ENCODE measurements at regions not wholly inside any gene's neighbourhood (a gene's known extent, or its start where the extent isn't known, plus 50 kb on each side); places are given as distances from the start of the nearest gene placed in this dataset.

DNA sequence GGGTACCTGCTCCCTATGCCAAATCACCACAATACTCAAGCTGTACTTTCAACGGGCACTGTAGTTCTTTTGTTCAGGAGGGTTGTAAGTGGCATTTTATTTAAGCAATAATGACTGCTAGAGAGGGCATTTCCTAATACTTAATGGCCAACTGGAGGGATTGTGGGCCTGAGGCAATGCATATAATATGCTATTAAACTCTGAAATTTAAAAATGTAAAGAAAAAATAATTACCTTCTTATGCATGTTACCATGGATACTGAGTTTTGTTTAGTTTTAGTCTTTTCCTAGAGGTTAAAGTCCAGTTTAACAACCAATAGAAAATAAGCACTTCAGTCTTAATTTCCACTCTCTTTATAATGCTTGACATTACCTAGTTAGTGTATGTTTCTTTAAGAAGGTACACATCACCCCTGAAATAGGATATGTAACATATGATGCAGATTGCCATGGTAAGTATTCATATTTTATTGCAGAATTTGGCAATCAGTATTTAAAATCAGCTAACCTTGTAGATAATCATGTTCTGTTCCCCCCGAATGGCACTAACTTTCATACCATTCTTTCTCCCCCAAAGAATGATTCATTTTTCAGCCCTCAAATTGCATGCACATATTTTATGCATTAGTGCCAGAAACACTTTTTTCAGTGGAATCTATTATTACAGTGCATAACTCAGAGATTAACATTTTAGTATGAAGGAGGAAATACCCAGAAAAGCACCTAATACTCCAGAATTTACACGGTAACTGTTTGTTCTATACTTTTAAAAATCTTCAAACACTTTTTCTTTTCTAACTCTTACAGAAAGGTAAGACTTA, 90.3 kb upstream of the ZNF438 start:
- Histone ChIP-seq H3K4me2 (ENCODE audit: insufficient read depth, low read length) (no peak overlapping the region), H4K20me1 (replicated peaks; ENCODE audit: control insufficient read depth, extremely low read depth, insufficient read depth, low read length) (no peaks in the 10 kb centered on the region), H3K4me1 (ENCODE audit: control insufficient read depth, extremely low read depth, insufficient read depth, low read length) (no peaks in the 10 kb centered on the region), H3K36me3 (ENCODE audit: control insufficient read depth in 2 of 2, extremely low read depth in 1 of 2, insufficient read depth in 2 of 2, low read length in 2 of 2) (no peaks in the 10 kb centered on the region), H3K9me3 (replicated peaks; ENCODE audit: control insufficient read depth, insufficient read depth, low read length) (no peaks in the 10 kb centered on the region), H2AFZ (ENCODE audit: low read depth, low read length) (no peak overlapping the region), H3K9ac (replicated peaks; ENCODE audit: extremely low read depth, insufficient read depth, low read length) (no peak overlapping the region), H3K27ac (ENCODE audit: insufficient read depth, low read depth, low read length) (no peak overlapping the region), H3K9me1 (replicated peaks; ENCODE audit: control insufficient read depth, extremely low read depth, insufficient read depth, low read length) (no peaks in the 10 kb centered on the region), H3K4me3 (replicated peaks in 1 of 3; ENCODE audit: insufficient read depth in 1 of 3, low read depth in 1 of 3, low read length in 3 of 3) (no peak overlapping the region), H3K27me3 (ENCODE audit: control insufficient read depth in 2 of 2, insufficient read depth in 2 of 2, low read length in 2 of 2) (no peaks in the 10 kb centered on the region), H3K79me2 (ENCODE audit: control insufficient read depth, insufficient read depth, low read length) (no peaks in the 10 kb centered on the region)
- dilution Hi-C loops (cut with MboI; ENCODE audit: extremely low pct_ligation_motif_present, low sequenced_read_pairs) (no loop called here), intact Hi-C loops (cut with micrococcal nuclease) (no loop called here)
- no peak for FAIRE-seq
- BruUV-seq (replicated peaks) = no TSS peak
- DNase-seq (ENCODE audit: low read depth, low spot score) = no peak
- TF ChIP-seq POLR2A (IDR thresholded peaks at IDR 0.05; ENCODE audit: low read depth, low read length) = no peak
- no peak for TF ChIP-seq FOS (IDR thresholded peaks at IDR 0.05; ENCODE audit: borderline replicate concordance, insufficient read depth, low read length)
- TF ChIP-seq, protein P1, sequence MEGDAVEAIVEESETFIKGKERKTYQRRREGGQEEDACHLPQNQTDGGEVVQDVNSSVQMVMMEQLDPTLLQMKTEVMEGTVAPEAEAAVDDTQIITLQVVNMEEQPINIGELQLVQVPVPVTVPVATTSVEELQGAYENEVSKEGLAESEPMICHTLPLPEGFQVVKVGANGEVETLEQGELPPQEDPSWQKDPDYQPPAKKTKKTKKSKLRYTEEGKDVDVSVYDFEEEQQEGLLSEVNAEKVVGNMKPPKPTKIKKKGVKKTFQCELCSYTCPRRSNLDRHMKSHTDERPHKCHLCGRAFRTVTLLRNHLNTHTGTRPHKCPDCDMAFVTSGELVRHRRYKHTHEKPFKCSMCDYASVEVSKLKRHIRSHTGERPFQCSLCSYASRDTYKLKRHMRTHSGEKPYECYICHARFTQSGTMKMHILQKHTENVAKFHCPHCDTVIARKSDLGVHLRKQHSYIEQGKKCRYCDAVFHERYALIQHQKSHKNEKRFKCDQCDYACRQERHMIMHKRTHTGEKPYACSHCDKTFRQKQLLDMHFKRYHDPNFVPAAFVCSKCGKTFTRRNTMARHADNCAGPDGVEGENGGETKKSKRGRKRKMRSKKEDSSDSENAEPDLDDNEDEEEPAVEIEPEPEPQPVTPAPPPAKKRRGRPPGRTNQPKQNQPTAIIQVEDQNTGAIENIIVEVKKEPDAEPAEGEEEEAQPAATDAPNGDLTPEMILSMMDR (IDR thresholded peaks at IDR 0.05; ENCODE audit: extremely low read depth in 1 of 2, insufficient read depth in 1 of 2, low read depth in 1 of 2, low read length in 2 of 2) = no peak
- TF ChIP-seq POLR2AphosphoS5 (IDR thresholded peaks at IDR 0.05; ENCODE audit: insufficient read depth, low read depth, low read length) = no peak
- TF ChIP-seq, protein P2, sequence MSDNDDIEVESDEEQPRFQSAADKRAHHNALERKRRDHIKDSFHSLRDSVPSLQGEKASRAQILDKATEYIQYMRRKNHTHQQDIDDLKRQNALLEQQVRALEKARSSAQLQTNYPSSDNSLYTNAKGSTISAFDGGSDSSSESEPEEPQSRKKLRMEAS (IDR thresholded peaks at IDR 0.05; ENCODE audit: insufficient read depth, insufficient read length) = no peak
- CTCF ChIA-PET = interaction anchor here (1.0 kb wide), 1 partner anchor 10 kb away, joined by 5 read pairs; no protein-coding TSS in a partner anchor
- POLR2A ChIA-PET = no interaction called here
